CD4-positive, alpha-beta T cell treated with Interleukin-17A for 4 hours (primary cell): ENCODE measurements at regions not wholly inside any gene's neighbourhood (a gene's known extent, or its start where the extent isn't known, plus 50 kb on each side); places are given as distances from the start of the nearest gene placed in this dataset.

Experiments used
- DNase-seq: peaks from one replicate; pipeline ENCODE4 v3.0.0-alpha.2; 2020; ENCODE audit warnings: mixed read lengths

DNA sequence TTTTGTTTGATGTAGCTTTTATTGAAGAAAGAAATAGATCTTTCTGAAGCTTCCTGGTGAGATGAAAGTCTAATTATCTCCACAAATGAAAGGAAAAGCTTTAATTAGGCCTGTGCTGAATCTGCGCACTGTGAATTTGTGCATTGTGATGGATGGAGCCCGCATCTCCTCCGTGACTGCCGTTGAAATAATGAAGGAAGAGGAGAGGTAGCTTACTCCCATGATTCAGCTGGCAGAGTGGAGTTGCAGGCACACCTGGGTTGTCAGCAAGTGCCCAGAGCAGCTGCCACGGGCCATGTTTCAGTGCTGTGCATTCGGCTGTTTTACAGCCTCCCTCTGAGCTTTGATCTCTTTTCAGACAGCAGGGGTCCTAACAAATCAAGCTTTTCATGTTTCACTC lies 735.3 kb upstream of the TENM3 start:
- DNase-seq: no peak

DNA sequence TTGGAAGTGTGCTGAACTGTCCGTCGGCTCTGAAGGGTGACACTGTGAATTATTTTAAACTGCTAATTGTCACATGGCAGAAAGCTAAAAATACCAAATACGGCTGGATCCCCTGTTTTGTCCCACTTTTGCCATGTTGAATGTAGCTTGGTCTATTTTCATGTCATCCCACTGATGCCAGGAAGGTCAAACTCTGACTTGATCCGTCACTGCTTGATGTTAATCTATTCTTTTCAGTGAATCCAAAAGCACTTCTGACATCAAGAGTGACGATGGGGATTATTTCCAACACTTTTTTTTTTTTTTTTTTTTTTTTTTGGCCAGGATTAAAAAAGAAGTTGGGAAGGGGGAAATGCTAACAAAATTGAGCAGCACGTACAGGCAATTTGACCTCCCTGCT lies 734.6 kb upstream of the TENM3 start:
- no peak for DNase-seq

DNA sequence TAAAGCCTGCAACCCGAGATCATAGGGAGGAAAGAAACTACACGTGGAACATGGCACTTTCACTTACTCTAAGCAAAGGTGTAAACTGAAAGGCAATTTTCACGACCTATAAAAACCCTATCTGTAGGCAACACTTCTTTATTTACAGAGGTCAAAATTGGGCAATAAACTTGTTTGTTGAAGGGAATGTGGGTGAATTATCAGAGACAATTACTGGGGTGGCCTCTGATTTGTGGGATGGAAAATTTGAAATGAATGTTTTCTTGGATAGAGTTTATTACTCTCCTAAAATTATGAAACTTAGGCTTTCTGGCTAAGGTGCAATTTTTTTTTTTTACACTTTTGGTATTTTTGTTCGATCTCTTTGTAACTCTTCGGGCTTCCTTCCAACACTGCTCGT lies 734.1 kb upstream of the TENM3 start:
- no peak for DNase-seq

DNA sequence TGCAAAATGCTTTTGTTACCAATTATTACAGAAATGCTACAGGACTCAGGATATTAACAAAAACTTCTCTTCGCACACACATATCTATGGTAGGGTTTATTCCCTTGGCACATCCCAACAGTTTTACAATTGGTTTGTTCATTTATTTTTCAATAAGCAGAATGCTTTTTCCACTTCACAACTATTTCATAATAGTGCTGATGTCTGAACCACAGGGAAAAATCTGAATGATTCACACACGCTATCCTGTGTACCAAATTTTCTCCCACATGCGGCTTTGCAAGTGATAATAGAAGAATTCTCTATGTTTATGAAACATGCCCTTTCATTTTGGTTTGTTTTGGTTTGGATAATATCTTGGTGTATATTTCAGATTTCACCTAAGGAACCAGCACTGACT lies 725.7 kb upstream of the TENM3 start:
- DNase-seq: no peak

DNA sequence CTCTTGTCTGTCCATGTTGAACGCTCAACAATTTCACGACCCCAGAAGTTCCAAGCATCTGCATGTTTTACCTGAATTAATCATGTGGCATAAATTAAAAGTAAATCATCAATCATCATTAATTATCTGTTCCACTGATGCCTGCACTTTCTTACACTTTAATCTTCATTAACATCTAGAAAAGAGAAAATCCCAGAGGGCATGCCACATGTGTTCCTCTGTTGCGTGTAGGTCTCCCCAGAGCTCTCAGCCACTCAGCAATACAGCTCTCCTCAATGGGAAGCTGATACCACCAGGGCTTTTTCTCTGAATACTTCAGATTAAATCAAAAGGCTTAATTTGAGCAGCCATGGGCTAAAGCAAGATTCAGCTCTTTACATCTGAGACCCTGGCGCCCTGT lies 722.4 kb upstream of the TENM3 start:
- no peak for DNase-seq

DNA sequence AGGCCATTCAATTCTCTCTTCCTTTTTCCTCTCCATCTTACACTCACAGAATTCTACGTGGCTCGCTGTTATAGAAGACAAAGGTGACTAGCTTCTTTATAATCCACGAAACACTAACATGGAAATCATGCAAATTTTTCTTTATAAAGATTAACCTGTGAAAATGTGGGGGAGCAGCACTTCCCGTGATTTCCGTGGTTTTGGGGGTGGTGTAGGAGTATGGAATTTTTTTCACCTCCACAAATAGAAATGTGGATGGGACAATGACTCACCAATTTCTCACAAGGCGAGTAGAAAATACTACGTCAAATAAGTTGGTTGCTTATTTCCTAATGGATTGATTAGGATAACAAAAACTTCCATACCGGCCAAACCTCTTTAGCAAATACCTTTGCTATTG lies 719.2 kb upstream of the TENM3 start:
- DNase-seq: no peak

DNA sequence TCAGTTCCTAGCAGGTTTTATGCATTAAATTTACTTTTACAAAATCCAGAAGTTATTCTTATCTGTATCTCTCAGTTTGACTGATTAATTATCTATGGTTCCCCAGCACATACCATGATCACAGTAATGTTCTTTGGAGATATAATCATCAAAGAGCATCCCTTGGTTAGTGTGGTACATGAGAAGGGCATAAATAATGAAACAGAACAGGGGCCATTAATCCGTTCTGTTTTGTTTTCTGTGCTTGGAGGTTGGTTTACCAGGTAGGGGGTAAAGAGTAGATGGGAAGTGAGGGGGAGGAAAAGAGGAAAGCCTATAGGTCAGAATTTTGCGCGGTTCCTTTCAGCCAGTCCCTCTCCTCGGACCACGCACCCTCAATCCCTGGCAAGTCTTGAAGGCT lies 718.7 kb upstream of the TENM3 start:
- DNase-seq: no peak

DNA sequence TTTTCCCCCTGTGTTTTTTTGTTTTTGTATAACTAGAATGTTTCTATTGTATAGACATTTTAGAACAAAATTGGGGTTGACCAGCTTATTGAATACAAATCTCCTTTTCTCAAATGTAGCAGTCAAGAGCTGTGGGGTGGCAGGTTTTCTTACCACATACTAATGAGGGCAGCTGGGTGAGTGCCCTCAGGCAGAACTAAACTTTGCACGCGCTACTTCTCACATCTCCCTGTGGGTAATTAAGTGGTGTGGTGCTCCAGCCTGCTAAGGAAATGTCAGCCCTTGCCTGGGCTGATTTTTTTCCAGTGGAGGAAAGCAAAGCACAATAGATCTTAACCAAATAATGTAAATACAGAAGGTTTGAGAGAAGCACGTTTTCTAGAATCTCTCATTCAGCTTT lies 717.6 kb upstream of the TENM3 start:
- no peak for DNase-seq

DNA sequence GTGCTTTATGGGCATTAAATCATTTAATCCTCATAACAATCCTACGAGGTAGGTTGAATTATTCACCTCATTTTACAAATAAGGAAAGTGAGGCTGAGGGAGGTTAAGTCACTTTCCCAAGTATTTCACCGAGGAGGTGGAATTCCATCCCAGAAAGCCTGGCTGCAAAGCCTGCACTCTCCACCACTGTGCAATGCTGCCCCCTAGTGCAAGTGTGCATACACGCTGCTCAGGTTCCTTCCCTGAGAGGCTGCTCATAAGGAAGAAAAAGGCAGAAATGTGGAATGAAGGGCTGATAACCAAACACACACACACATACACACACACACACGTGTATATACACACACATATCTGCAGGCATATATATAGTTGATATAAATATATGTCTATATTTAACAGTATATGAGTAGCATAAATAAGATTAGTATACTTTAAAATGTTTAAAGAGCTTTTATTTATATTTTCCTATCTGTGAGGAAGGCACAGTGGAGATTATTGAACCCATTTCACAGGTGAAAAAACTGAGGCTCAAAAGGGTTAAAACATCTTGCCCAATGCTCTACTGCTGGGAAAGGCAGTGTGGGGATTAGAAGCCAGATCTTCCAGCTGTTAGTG lies 714.5 kb upstream of the TENM3 start:
- DNase-seq: no peak

DNA sequence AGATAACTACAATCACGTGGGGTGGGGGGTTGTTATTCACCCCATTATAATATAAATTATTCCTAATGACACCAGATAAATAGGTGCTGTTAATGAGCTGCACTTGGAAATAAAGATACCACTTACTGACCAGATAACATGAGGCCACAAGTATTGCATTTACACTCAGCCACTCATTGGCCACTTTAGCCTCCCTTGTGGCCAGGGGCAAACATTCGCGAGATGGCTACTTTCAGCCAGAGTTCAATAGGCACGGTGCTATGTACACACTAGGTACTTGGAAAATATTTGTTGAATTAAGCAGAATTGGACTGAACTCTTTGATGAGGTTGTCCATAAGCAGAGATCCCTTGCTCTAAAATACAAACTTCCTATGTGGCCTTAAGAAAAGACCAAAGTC lies 713.7 kb upstream of the TENM3 start:
- DNase-seq: no peak

DNA sequence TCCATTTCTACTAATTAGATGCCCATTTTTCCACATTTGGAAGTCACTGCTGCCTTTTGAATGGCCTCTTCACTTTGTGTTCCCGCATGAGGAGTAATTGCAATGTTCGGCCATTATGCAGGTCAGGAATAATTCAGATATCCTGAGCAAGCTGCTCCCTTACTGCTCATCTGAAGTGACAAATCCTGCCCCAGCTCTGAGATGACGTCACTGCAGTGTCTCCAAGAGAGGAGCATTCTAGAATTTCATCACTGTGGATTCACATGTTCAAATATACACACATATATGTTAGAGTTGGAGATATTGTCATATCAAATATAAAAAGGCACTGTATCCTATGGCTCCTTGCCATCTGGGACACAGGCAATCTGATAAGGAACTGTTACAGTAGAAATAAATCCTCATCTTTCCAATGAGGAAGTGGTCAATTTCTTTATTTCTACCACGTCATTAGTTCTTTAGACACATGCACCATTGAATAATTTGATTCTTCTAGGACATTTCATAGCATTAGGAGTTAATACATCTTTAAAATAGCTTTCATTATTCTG lies 706.9 kb upstream of the TENM3 start:
- no peak for DNase-seq

DNA sequence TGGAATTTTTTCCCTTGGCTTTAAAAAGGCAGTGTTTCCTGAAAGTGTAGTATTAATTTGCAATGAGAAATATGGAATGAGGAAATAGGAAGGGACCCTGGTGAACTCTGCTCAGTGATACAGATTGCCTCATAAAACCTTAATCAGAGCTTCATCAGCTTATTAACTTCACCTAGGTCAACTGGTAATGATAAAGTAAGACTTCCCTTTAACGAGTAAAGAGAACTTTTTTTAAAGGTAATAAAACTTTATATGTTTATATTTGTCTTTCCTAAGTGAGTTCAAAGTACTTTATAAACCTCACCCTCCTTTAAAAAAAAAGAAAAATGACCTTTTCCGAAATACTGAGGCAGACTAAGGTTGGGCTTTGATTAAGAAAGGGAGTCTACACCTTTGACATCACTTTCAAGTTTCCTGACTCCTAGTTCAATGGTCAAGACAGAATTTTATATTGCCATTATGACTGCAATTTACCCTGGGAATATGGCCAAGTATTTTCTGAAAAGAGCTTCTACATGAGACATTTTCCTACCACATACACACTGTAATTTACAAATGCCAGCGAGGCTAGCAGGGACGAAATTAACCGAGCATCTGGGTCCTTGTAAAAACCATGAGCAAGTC lies 706.3 kb upstream of the TENM3 start:
- no peak for DNase-seq

DNA sequence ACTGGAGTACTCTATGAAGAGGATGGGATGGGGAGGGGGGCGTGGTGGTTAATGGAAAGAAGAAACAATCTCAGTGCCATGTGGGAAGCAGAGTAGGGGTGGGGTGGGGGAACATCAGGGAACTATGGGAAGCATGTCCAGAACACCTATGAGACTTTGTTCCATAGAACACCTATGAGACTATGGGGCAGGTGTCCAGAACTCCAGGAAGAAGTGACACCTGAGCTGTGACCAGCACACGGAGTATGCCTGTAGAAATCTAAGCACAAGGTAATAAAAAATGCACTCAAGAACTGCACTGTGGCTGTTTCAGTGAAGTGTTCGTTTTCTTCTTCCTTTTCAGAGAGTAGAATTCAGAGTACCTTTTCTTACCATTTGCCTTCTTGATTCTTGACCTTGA lies 704.8 kb upstream of the TENM3 start:
- DNase-seq: no peak

DNA sequence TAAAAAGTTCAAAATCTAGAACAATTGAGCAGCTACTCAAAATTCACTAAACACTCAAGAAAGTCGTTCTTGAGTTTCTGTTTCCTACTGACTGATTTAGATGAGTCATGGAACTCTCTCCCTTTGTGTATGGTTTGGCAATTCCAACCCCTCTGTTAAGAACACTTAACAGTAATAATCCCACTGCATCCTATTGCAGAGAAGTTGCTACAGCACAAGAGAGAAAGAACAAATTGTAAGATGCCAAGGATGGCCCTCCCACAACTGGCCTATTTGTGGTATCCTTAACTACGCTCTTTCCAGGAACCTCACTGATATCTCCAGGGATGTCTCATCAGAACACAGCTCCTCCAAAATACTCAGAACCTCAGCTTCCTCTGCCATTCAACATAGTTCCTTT lies 701.8 kb upstream of the TENM3 start:
- no peak for DNase-seq

DNA sequence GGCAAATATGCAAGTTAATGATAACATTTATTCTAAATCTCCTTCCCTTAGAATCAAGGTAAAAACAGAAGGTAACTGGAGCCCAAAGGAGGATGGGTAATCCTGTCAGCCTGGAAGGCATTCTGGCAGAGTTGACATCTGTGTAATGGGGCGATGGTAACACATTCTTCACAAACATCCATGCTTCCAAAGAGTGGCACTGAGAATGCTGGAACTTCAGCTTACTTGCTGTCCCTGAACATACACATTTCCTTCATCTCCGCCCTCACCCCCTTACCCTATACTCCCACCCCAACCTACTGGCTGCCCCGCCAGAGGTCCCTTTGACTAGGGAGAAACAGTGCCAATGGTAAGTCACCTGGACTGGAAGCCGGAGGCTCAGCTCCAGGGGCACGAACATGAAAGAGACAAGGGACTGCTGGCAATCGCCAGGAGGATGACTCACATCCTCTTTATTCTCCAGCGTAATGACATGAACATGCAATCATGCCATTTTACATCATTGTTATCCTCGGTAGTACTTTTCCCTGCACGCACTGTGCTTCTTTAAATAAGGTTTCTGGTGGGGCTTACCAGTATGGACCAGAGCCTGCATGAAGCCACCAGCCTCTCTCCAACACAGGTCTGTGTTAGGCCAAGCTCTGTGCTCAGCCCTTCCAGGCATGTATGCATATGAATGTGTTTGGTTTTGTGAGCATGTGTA lies 694.2 kb upstream of the TENM3 start:
- no peak for DNase-seq

DNA sequence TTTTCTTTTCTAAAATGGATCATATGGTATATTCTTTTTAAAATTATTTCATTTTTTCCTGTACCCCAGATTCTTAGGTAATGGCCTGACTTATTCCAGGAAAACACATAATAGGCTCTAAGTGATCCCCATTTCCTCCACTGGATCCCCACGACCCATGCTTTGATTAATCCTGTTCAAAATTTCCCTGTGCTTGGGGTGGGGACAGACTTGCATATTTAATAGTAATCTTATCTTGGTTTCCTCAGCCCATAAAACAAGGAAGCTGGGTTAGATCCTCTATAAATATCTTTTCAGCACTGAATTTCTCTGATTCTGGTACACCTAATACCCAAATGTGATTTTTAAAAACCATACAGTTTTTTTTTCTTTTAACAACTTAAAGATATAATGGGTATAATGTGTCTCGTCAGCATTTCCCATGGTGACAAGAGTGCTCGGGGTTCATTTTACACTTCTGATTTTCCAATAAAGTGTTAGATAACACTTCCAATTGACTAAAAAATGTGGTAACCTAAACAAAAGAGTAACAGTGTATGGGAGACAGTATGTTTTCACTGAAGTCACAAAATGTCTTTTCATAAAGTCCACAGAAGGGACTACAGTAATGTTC lies 693.5 kb upstream of the TENM3 start:
- DNase-seq: no peak

DNA sequence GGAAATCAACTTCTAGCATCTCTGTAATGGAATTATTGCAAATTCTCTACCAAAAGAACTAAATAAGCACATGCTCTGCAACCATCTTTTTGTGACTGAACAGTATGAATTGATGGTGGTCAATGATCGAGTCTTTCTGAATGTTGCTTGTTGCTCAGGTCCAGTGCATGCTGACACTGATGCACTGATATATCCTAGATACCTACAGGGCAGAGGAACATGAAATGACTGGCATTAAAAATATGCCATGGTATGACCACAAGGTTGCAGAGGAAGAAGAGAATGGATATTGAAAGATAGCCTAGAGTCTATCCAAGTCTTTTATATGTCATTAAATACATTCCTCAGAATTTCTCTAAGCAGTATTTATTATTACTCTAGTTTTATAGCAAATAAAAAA lies 692.8 kb upstream of the TENM3 start:
- no peak for DNase-seq

DNA sequence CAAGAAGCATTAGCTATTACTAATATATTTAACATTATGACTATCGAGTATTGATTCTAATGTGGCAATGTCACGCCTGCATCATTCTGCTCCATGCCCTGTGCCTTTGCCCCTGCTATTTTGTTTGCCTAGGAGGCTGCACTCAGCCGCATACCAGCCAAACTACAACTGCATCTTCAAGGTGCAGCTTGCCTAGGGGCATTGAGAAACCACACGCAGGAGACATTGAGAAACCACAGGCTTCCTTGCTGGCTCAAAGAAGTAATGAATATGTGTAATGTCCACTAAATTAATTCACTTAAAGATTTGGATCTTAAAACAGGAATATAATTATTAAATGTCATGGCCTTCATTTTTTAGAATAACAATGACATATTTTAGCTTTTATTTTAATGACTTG lies 683.6 kb upstream of the TENM3 start:
- no peak for DNase-seq

DNA sequence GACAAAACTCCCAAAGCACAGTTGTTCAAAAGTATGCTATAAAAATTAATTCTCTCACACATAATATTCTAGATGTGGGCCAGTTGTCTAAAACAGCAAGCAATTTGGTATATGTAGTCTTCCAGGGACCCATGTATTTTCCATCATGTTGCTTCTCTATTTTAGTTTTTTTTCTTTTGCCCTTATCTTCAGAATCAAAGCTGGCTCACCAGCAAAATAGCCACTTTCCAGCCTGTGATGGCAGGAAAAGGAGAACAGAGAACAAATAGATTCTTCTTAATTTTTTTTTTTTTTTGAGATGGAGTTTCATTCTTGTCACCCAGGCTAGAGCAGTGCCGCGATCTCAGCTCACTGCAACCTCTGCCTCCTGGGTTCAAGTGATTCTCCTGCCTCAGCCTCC lies 680.8 kb upstream of the TENM3 start:
- no peak for DNase-seq

DNA sequence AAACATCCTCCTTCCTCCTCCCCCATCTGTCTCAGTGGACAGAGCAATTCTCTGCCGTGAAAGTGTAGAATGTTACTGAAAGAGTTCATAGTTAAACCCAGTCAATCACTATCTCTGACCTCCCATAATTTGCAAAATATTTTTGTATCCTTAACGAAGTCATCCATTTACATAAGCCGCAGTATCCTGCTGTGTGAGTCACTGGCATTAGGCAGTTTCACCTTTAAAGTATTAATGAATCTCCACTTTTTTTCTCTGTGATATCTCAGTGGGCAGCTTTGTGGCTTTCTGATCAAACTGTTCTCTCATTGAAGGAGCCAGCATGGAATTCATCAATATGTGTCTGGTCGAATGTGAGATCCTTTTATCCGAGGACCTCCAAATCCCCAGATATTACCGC lies 678.6 kb upstream of the TENM3 start:
- no peak for DNase-seq

DNA sequence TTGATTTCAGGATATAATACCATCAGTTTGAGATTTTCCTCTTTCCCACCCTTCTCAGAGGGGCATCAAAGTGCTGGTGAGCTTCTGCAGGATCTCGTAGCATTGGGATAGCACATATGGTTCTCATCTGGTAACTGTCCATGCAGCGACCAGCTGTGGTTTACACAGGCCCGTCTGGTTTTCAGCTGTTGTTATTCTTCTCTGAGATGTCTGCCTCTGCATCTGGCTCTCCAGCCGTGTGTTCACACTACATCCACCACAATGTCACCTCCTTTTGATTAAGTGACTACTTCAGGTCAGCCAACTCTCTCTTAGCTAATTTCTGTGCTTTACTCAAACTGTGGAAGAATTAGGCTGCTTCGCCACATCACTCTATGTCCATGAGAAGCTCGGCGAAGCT lies 676.7 kb upstream of the TENM3 start:
- DNase-seq: no peak

DNA sequence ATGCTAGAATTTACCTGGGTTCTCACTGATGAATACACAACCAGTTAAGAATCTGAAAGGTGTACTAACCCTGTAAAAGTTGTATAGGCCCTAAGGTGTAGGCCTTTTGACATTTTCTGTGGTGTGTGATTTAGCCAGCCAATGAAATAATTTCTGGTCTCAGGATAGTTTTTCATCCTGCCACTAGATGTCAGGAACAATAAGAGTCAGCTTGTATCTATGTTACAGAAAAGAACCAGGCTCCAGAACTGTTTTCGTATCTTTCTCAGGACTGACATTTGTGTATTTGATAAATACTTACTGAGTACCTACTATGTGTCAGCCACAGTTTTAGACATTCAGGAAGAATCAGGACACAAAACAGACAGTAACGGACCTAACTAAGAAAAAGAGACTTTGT lies 673.6 kb upstream of the TENM3 start:
- no peak for DNase-seq

DNA sequence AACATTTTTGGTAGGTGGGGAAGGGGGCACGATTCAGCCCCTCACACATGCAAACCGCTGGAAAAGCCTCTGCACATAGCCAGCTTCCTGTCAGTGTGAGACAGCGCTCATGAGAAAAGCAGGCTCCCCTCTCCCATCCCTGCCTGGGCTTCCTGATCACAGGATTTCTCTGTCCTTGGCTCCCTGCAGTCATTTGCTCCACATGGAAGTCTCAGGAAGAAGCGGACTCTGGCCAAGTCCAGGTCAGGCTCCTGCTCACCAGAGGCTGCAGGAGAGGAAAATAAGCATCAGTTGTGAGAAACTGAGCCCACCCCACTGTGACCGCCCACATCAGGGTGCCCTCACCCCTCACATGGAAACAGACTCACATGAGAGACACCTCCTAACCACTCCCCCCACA lies 664.3 kb upstream of the TENM3 start:
- no peak for DNase-seq

DNA sequence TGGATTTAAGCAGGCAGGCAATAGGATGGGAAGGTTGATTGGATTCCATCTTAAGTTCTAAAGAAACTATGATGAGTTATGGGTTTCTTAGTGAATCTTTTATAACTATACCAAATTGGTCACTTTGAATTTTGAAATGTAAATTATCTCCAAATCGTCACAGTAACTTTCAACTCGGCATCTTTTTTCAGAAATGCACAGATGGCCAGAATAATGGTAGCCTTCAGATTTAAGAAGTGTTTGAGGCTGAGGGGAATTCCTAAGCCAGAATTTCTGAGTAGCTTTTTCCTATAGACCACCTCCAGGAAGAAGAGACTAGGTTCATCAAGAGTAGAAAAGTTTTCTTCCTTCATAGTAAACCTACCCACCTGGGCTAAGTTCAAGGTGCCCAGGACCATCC lies 663.7 kb upstream of the TENM3 start:
- no peak for DNase-seq
